ENCODE measurements at regions not wholly inside any gene's neighbourhood (a gene's known extent, or its start where the extent isn't known, plus 50 kb on each side); places are given as distances from the start of the nearest gene placed in this dataset.

GRCh38 chr2:138994502-138994901, 214.3 kb upstream of the NXPH2 start:
- CTCF ChIA-PET: no interaction called here
- dilution Hi-C loops (cut with MboI; ENCODE audit: extremely low pct_ligation_motif_present, low sequenced_read_pairs): no loop called here
- Histone ChIP-seq H3K79me2 (ENCODE audit: control insufficient read depth, insufficient read depth, low read length) (no peaks in the 10 kb centered on the region), H3K9ac (replicated peaks; ENCODE audit: extremely low read depth, insufficient read depth, low read length) (no peak overlapping the region), H3K4me1 (ENCODE audit: control insufficient read depth, extremely low read depth, insufficient read depth, low read length) (no peaks in the 10 kb centered on the region), H3K9me3 (replicated peaks; ENCODE audit: control insufficient read depth, insufficient read depth, low read length) (no peaks in the 10 kb centered on the region), H3K9me1 (replicated peaks; ENCODE audit: control insufficient read depth, extremely low read depth, insufficient read depth, low read length) (no peaks in the 10 kb centered on the region), H2AFZ (ENCODE audit: low read depth, low read length) (no peak overlapping the region), H3K4me3 (replicated peaks in 1 of 3; ENCODE audit: insufficient read depth in 1 of 3, low read depth in 1 of 3, low read length in 3 of 3) (no peak overlapping the region), H3K4me2 (ENCODE audit: insufficient read depth, low read length) (no peak overlapping the region), H4K20me1 (replicated peaks; ENCODE audit: control insufficient read depth, extremely low read depth, insufficient read depth, low read length) (no peaks in the 10 kb centered on the region), H3K36me3 (ENCODE audit: control insufficient read depth in 2 of 2, extremely low read depth in 1 of 2, insufficient read depth in 2 of 2, low read length in 2 of 2) (no peaks in the 10 kb centered on the region), H3K27me3 (ENCODE audit: control insufficient read depth in 2 of 2, insufficient read depth in 2 of 2, low read length in 2 of 2) (no peaks in the 10 kb centered on the region), H3K27ac (ENCODE audit: insufficient read depth, low read depth, low read length) (no peak overlapping the region)
- BruUV-seq (replicated peaks): no TSS peak
- intact Hi-C loops (cut with micrococcal nuclease): no loop called here
- POLR2A ChIA-PET: no interaction called here
- no peak for TF ChIP-seq MAX (IDR thresholded peaks at IDR 0.05; ENCODE audit: insufficient read depth, insufficient read length)
- no peak for TF ChIP-seq EZH2 (IDR thresholded peaks at IDR 0.05; ENCODE audit: borderline replicate concordance, low read depth, low read length, severe bottlenecking)
- no peak for TF ChIP-seq MYC (IDR thresholded peaks at IDR 0.05; ENCODE audit: low read depth, low read length)
- TF ChIP-seq JUN (IDR thresholded peaks at IDR 0.05; ENCODE audit: borderline replicate concordance, insufficient read depth, insufficient read length, low read depth): no peak
- no peak for TF ChIP-seq FOS (IDR thresholded peaks at IDR 0.05; ENCODE audit: borderline replicate concordance, insufficient read depth, low read length)
- TF ChIP-seq POLR2AphosphoS5 (IDR thresholded peaks at IDR 0.05; ENCODE audit: insufficient read depth, low read depth, low read length): no peak
- no peak for TF ChIP-seq POLR2A (IDR thresholded peaks at IDR 0.05; ENCODE audit: low read depth, low read length)
- no peak for TF ChIP-seq GATA2 (IDR thresholded peaks at IDR 0.05; ENCODE audit: insufficient read depth, insufficient read length, low read depth, low read length)
- TF ChIP-seq CTCF (IDR thresholded peaks at IDR 0.05; ENCODE audit: extremely low read depth in 1 of 2, insufficient read depth in 1 of 2, low read depth in 1 of 2, low read length in 2 of 2): no peak
- FAIRE-seq (no peak), DNase-seq (ENCODE audit: low read depth, low spot score) (no peak)
